NCI-H345 (cell line): ENCODE measurements at regions not wholly inside any gene's neighbourhood (a gene's known extent, or its start where the extent isn't known, plus 50 kb on each side); places are given as distances from the start of the nearest gene placed in this dataset.

Experiments used
- DNase-seq: peaks from one replicate; lab custom pipeline; 2025; lab: John Stamatoyannopoulos, UW

GRCh38 chr10:92747066-92747465, 57.3 kb downstream of the HHEX start:
- no peak for DNase-seq

DNA sequence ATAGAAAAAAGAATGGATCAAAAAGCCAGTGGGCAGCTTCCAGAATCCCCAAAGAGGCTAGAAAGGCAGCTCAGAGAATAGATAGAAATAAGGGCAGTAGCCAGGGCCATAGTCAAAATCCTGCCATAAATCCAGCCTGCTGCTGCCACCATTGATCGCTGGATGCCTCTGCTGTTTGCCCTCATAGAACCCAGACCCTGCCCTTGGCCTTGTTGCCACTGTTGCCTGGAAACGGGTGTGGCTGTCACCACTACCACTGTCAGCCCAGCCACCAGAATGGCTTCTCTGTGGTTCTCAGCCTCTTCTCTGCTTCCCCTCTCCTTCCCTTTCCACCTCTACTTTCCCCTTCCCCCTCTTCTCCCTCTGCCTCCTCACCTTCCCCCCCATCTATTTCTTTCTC, 57.8 kb downstream of the HHEX start:
- no peak for DNase-seq

DNA sequence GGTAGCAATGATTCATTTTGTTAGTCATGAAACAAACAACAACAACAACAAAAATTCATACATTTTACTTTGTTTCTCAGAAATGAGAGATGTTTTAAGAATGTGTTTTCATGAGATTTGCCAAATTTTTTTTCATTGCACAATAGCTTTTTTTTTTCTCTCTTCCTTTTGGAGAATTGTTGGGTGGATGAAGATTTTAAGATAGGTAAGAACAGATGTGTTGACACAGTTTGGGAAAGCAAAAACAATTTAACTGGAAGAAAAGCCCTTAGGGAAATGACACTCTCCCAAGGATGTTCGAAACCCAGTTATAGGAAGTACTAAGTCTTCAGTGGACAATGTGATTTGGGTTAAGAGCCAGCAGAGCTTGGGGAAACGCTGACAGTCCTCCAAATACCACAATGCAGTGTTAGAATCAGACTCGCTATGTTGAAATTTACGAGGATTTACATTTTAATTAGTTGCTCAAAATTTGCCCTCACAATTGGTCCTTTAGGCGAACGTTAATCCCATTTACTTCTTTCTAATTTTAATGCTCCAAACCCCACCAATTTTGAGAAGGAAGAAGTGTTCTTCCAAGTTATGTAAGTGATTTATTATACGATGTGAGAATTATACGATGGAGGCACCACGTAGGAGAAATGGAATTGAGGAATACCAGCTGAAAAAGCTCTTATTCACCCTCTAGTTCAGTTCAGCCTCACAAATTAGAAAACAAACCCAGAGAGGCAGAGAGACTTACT, 61.2 kb downstream of the HHEX start:
- no peak for DNase-seq

GRCh38 chr10:92751534-92751811, 61.7 kb downstream of the HHEX start:
- DNase-seq = no peak

DNA sequence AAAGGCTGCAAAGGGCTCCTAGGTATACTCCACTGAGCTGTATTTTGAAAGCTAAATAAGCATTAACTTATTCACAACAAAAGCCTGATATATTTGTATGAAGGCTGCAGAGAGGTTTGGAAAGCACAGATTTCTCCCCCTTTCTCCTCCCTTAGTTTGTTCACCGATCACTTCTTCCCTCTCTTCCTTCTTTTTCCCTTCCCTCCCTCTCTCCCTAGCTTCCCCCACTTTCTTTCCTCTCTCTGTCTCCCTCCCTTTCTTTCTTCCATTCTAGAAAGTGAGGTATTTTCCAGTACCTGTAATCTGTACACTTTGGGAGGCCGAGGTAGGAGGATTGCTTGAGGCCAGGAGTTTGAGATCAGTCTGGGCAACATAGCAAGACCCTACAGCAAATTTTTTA, 62.1 kb downstream of the HHEX start:
- DNase-seq = no peak

DNA sequence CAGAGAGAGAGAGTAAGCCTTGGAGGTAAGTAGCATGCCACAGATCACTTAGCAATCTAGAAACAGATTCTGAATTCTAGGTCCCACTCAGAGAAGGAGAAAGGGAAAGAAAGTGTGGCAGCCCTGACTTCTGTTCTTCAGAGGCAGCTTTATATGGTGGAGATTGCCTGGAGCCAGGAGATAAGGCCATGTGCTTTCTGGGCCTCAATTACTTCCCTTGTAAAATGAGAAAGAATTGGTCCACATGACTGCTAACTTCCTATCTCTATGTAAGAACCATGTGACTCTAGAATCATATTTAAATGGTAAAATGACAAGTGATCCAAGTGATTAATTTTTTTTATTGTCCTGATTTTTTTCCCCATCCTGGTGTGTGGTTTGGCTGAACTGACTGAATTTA, 64.1 kb downstream of the HHEX start:
- no peak for DNase-seq

- no peak for DNase-seq
Observed at GRCh38 chr10:92755725-92756124, 66.0 kb downstream of the HHEX start.

DNA sequence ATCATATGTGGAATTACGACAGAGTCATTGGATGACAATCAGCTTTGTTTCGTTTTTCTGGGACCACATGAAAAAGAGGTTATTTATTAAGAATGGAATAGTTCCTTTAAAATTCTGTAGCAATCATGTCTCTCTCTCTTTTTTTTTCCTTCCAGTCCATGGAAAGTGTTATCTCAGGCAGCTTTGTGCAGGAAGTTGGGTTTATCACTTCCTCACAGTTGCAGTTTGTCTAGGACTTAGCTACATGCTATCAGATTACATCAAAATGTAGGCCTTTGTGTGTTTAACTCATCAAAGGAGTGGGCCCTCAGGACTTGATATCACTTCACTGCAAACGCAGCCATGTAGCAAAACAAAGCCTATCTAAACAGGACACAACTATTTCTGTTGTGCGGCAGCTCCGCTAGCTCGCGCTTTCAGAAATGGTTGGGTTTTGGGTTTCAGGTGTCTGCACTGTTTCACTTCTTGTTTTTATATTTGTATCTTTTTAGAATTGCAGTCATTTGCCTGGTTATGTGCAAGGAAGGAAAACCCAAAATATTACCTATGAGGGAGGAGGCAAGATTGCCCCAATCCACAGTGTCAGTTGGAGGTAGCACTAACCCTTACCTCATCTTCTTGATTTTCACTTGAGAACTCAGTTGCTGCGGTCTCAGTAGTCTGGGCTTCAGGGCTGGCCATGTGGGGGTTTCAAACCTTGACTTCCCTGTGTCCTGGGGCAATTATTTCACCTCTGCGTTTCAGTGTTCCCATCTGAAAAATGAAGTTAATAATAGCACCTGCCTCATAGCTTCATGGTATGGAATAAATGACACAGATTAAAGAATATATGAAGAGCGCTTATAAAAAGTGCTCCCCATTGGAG, 66.7 kb downstream of the HHEX start:
- peak; percentile 1 for DNase-seq

GRCh38 chr10:92757066-92757710, 67.4 kb downstream of the HHEX start:
- DNase-seq = no peak

GRCh38 chr10:92757711-92758104, 68.0 kb downstream of the HHEX start:
- DNase-seq = no peak

DNA sequence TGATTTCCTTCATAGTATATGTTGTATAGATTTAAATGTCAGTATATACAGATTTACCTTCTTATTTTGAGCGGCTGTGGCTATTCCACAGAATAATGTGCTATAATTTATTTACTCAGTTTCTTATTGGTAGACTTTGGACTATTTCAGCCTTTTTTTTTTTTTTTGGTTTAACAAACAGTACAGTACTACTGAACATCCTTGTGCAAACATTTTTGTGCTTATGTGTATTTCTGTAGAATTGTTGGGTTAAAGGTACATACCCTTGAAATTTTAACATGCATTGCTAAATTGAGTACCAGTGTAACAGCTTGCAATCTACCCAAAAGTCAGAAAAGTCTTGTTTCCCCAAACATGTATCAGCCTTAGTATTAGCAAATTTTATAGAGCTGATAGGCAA, 68.8 kb downstream of the HHEX start:
- DNase-seq = no peak

GRCh38 chr10:92760609-92761008, 70.9 kb downstream of the HHEX start:
- DNase-seq = no peak

DNA sequence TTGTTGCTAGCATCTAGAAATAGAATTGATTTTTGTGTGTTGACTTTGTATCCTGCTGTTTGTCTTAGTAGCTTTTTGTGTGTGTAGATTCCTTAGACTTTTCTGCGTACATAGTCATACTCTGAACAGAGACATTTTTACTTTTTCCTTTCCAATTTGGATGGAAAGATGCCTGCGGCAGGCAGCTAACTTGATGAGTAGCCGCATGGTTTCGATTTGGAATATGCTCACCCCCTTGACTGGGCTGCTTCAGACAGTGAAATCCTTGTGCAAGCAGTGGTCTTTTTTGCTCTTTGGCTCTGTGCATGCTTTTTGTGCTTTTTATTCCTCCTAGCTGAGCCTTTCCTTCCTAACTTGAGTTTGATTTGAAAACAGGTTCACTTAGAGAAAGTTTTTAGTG, 71.8 kb downstream of the HHEX start:
- no peak for DNase-seq

DNA sequence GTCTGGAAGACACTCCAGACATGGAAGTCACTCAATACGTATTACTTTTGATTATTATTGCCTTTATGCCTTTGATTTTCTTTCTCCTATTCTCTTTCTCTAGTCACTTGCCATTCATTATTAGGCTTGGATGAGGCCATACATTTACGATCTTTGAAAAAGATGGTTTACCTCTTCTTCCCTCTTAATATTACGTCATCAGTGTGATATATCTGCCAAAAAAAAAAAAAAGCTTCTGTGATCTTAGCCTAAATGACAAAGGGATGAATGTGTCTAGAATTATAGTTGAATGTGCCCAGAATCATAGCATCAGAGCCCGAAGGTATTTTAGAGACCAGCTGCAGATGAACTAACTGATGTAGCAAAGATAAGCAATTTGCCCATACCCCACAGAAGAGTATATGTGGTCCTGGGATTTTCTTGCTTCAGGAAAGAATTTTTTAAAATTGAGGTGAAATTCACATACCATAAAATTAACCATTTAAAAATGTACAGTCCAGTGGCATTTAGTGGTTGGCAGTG, 73.9 kb downstream of the HHEX start:
- no peak for DNase-seq

- DNase-seq = no peak
Observed at GRCh38 chr10:92766451-92766850, 76.7 kb downstream of the HHEX start.

DNA sequence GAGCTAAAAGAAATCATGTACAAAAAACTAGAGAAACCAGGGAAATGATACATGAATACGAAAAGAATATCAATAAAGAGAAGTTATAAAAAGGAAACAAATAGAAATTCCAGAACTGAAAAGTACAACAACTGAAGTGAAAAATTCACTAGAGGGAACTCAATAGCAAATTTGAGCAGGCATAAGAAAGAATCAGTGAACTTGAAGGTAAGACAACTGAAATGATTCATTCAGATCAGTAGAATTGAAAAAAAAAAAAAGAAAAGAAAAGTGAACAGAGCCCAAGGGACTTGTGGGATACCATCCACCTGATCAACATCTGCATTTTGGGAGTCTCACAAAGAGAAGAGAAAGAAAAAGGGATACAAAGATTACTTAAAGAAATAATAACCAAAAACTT, 78.3 kb downstream of the HHEX start:
- DNase-seq = no peak

GRCh38 chr10:92773776-92774175, 74.5 kb upstream of the EXOC6 start:
- no peak for DNase-seq

GRCh38 chr10:92778091-92778490, 70.2 kb upstream of the EXOC6 start:
- DNase-seq = no peak

GRCh38 chr10:92785118-92785517, 63.2 kb upstream of the EXOC6 start:
- no peak for DNase-seq

- DNase-seq = no peak
Observed at GRCh38 chr10:92787557-92788152, 60.7 kb upstream of the EXOC6 start.

DNA sequence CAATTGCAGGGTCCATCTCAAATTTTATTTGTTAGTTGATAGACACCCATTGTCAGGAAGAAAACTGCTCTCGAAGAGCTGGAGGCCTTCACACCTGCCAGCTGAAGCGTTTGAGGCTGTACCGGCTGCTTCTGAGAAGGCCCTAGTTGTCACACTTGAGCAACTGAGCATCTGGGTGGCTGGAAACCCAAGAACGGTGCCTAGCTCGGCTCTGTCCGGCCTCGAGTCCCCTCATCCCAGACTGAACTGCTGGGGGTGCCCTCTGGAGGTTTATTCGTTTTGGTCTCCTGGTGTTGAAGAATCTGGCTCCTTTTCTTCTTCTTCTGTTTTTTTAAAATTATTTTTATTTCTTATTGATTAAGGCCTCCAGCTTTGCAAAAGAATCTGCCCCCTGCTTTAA, 59.3 kb upstream of the EXOC6 start:
- DNase-seq = no peak

- DNase-seq = no peak
Observed at GRCh38 chr10:92789786-92790185, 58.5 kb upstream of the EXOC6 start.

DNA sequence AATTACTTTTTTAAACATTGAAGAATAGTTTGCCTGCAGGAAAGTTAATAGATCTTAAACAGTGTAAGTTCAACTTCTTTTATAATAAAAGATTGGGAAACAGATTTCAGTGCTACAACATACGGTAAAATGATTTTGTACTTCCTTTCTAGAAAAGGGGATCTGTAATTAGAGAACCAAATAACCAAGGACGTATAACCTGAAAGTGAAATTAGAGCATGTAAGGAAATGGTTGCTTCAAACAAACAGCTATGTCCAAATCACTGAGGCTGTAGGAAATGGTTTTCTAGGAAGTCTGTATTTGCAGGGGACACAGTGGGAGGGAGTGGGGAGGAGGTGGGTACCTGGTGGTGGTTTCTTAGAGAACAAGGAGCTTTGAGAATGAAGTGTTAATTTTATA, 57.9 kb upstream of the EXOC6 start:
- DNase-seq = no peak
